GM12875 (cell line): ENCODE measurements at regions not wholly inside any gene's neighbourhood (a gene's known extent, or its start where the extent isn't known, plus 50 kb on each side); places are given as distances from the start of the nearest gene placed in this dataset.

Source experiments
- H3K4me3 ChIP-seq: one replicate; pipeline ENCODE4 v1.5.1; 2011; ENCODE audit warnings: low read depth, low read length, control low read depth
- CTCF ChIP-seq: IDR thresholded peaks from 2 replicates; pipeline ENCODE4 v1.5.1; 2011; ENCODE audit warnings: low read depth, mild to moderate bottlenecking, control low read depth, inconsistent platforms, low read length, moderate library complexity, borderline replicate concordance; ENCODE audit not compliant: insufficient read depth

GRCh38 chr3:101950985-101951733 is 101.8 kb downstream of the NFKBIZ start:
- TF ChIP-seq CTCF: no peak
- H3K4me3 ChIP-seq: no peak overlapping the region

GRCh38 chr3:101954361-101954760 is 105.0 kb downstream of the NFKBIZ start:
- TF ChIP-seq CTCF: no peak
- no peak overlapping the region for H3K4me3 ChIP-seq

- no peak overlapping the region for H3K4me3 ChIP-seq
- no peak for TF ChIP-seq CTCF
These were observed 105.6 kb downstream of the NFKBIZ start for GRCh38 chr3:101954936-101955335.

- TF ChIP-seq CTCF: no peak
- H3K4me3 ChIP-seq: no peak overlapping the region
These were observed 112.7 kb downstream of the NFKBIZ start for GRCh38 chr3:101962055-101962454.

GRCh38 chr3:101963902-101964362 is 114.6 kb downstream of the NFKBIZ start:
- TF ChIP-seq CTCF: no peak
- no peak overlapping the region for H3K4me3 ChIP-seq

- no peak for TF ChIP-seq CTCF
These were observed 115.5 kb downstream of the NFKBIZ start for GRCh38 chr3:101964861-101965260.

GRCh38 chr3:101966226-101966625 is 116.9 kb downstream of the NFKBIZ start:
- H3K4me3 ChIP-seq: no peak overlapping the region
- TF ChIP-seq CTCF: no peak

More at GRCh38 chr3:101964861-101965260, 115.5 kb downstream of the NFKBIZ start:
- H3K4me3 ChIP-seq: no peak overlapping the region
